ENCODE measurements at regions not wholly inside any gene's neighbourhood (a gene's known extent, or its start where the extent isn't known, plus 50 kb on each side); places are given as distances from the start of the nearest gene placed in this dataset.

DNA sequence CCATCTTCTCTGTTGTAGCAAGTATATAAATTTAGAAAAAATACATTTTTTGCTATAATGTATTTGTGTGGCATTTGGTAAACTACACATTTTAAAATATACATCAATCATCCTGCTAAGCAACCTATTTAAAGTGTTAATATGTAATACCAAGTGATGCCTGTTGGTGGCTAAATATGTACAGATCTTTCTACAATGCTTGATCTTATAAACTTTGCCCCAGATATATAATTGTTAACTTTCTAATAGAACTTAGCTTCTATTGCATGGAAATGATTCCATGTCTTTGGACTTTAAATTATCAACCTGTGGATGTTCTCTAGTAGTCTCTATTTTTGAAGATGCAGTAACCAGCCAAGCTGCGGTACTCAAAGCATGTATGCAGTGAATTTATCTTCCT is 1260.4 kb upstream of the RAG2 start:
- no peaks in the 10 kb centered on the region for H3K27me3 ChIP-seq (ENCODE audit: insufficient read depth, low read length)
- H3K9me3 ChIP-seq (ENCODE audit: control insufficient read depth in 1 of 2, insufficient read depth in 1 of 2, low read depth in 1 of 2, low read length in 2 of 2): peaks cover 3 to 9% of the 10 kb centered on the region in 2 experiments; a peak in 2 of 4 replicates
- H2AFZ ChIP-seq (ENCODE audit: low read depth, low read length, poor library complexity, severe bottlenecking): no peak overlapping the region
- H3K4me2 ChIP-seq (ENCODE audit: low read length): no peak overlapping the region
- DNase-seq (ENCODE audit: low read depth, low spot score) (no peak), ATAC-seq (no peak)
- no peaks in the 10 kb centered on the region for H3K36me3 ChIP-seq (ENCODE audit: control insufficient read depth in 1 of 2, insufficient read depth in 2 of 2, low read length in 2 of 2)
- intact Hi-C loops (cut with micrococcal nuclease): no loop called here
- TF ChIP-seq ZFX (IDR thresholded peaks at IDR 0.05) (no peak), ELF1 (IDR thresholded peaks at IDR 0.05; ENCODE audit: borderline replicate concordance, low read depth) (no peak), SIN3A (IDR thresholded peaks at IDR 0.05; ENCODE audit: low read depth) (no peak), TCF7L2 (IDR thresholded peaks at IDR 0.05; ENCODE audit: borderline replicate concordance, extremely low read depth, insufficient read depth, insufficient read length) (no peak), REST (IDR thresholded peaks at IDR 0.05; ENCODE audit: low read depth) (no peak), YY1 (IDR thresholded peaks at IDR 0.05; ENCODE audit: extremely low read depth, insufficient replicate concordance, low read depth, low read length) (no peak), EGR1 (IDR thresholded peaks at IDR 0.05; ENCODE audit: low read depth) (no peak), SRF (IDR thresholded peaks at IDR 0.05; ENCODE audit: low read depth) (no peak), POLR2AphosphoS5 (IDR thresholded peaks at IDR 0.05; ENCODE audit: low read depth, low read length) (no peak), CBX3 (IDR thresholded peaks at IDR 0.05; ENCODE audit: low read depth) (no peak), ZBTB33 (IDR thresholded peaks at IDR 0.05; ENCODE audit: extremely low read depth, insufficient replicate concordance, low read length) (no peak), ZNF274 (IDR thresholded peaks at IDR 0.05; ENCODE audit: low read depth, low read length) (no peak), POLR2A (IDR thresholded peaks at IDR 0.05; ENCODE audit: borderline replicate concordance, extremely low read depth, insufficient read depth, insufficient read length) (no peak), CEBPB (IDR thresholded peaks at IDR 0.05; ENCODE audit: low read depth) (no peak)
- no peaks in the 10 kb centered on the region for H3K9me2 ChIP-seq (ENCODE audit: insufficient read depth)
- H4K20me1 ChIP-seq (ENCODE audit: insufficient read depth): no peaks in the 10 kb centered on the region
- H3K9ac ChIP-seq (ENCODE audit: low read length): no peak overlapping the region
- BruUV-seq (replicated peaks): no TSS peak
- ChIA-PET CTCF (no interaction called here), RAD21 (ENCODE audit: low non-redundant PET in 1 of 2, low total read pairs in 2 of 2, uncharacterized antibody in 2 of 2, unreplicated experiment in 2 of 2) (no interaction called here), POLR2A (no interaction called here)
- no peak overlapping the region for H3K27ac ChIP-seq (ENCODE audit: low read depth, low read length)
- no peak overlapping the region for H3K4me3 ChIP-seq (replicated peaks in 1 of 2; ENCODE audit: low read depth in 1 of 2, low read length in 2 of 2)
- H3K4me1 ChIP-seq (ENCODE audit: control insufficient read depth in 1 of 2, insufficient read depth in 2 of 2, low read length in 2 of 2): no peaks in the 10 kb centered on the region
- H3K79me2 ChIP-seq (ENCODE audit: insufficient read depth, low read length): no peaks in the 10 kb centered on the region
